ENCODE measurements at regions not wholly inside any gene's neighbourhood (a gene's known extent, or its start where the extent isn't known, plus 50 kb on each side); places are given as distances from the start of the nearest gene placed in this dataset.

DNA sequence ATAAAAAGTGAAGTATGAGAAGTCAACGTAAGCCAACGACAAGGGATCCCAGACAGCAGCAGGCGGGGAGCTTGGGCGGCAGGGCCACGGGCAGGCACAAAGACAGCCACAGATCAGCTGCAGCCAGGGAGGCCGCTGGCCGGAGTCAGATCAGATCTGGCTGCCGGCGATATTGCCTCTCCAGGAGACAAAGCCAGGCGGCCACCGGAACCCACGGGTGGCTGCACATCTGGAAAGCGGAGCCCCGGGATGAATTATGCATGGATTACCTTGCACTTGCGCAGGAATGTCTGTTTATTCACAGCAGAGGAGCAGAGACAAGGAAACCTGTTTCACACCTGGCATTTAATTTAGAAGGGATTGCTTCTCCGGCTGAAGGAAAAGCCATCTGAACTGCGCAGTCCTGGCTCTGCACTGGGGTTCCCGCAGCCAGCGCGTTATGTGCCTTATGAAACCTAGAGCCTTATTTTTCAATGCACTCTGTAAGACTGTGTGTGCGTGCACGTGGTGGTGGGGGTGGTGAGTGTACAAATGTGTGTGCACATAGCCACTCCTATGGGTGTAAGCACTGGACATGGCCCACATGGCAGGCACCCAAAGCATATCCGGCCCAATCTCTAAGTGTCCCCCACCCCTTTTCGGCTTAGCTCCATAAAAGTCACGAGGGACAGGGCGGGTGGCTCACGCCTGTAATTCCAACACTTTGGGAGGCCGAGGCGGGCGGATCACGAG lies 427.8 kb upstream of the MCTP2 start:
- TF ChIP-seq, protein P1, sequence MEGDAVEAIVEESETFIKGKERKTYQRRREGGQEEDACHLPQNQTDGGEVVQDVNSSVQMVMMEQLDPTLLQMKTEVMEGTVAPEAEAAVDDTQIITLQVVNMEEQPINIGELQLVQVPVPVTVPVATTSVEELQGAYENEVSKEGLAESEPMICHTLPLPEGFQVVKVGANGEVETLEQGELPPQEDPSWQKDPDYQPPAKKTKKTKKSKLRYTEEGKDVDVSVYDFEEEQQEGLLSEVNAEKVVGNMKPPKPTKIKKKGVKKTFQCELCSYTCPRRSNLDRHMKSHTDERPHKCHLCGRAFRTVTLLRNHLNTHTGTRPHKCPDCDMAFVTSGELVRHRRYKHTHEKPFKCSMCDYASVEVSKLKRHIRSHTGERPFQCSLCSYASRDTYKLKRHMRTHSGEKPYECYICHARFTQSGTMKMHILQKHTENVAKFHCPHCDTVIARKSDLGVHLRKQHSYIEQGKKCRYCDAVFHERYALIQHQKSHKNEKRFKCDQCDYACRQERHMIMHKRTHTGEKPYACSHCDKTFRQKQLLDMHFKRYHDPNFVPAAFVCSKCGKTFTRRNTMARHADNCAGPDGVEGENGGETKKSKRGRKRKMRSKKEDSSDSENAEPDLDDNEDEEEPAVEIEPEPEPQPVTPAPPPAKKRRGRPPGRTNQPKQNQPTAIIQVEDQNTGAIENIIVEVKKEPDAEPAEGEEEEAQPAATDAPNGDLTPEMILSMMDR (IDR thresholded peaks at IDR 0.05) = no peak
- TF ChIP-seq POLR2A (IDR thresholded peaks at IDR 0.05) = no peak
